Fibroblast of lung (primary cell): ENCODE measurements at regions not wholly inside any gene's neighbourhood (a gene's known extent, or its start where the extent isn't known, plus 50 kb on each side); places are given as distances from the start of the nearest gene placed in this dataset.

ENCODE experiments used
- DNase-seq, 2 donors: peaks; one replicate each; pipeline versions ENCODE4 v3.0.0 to v3.0.0-alpha.2; 2010; ENCODE audit warnings: low read depth in 2 of 2
- H2AFZ ChIP-seq: 2 replicates; pipeline ENCODE4 v1.5.1; 2012; ENCODE audit warnings: low read length, control low read depth, inconsistent platforms
- H3K27ac ChIP-seq: 2 replicates; pipeline ENCODE4 v1.5.1; 2011; ENCODE audit warnings: low read length, control low read depth; ENCODE audit not compliant: insufficient read depth
- H3K27me3 ChIP-seq: 2 replicates; pipeline ENCODE4 v1.5.1; 2011; ENCODE audit warnings: mild to moderate bottlenecking, low read length; ENCODE audit not compliant: control insufficient read depth, insufficient read depth
- H3K36me3 ChIP-seq: 2 replicates; pipeline ENCODE4 v1.5.1; 2011; ENCODE audit warnings: low read length; ENCODE audit not compliant: control insufficient read depth, insufficient read depth
- H3K4me1 ChIP-seq: 2 replicates; pipeline ENCODE4 v1.5.1; 2011; ENCODE audit warnings: low read length; ENCODE audit not compliant: control insufficient read depth, insufficient read depth; ENCODE audit errors: extremely low read depth
- H3K4me2 ChIP-seq: 2 replicates; pipeline ENCODE4 v1.5.1; 2011; ENCODE audit warnings: low read length, control low read depth; ENCODE audit not compliant: insufficient read depth; ENCODE audit errors: extremely low read depth
- H3K4me3 ChIP-seq, 4 experiments: fragments of 200-600 bp in 1 of 4; sonication (generic) in 1 of 4; replicated peaks in 1 of 4; 2 replicates each; pipeline ENCODE4 v1.5.1; 2011 to 2016; ENCODE audit warnings: low read length in 4 of 4, low read depth in 3 of 4, mild to moderate bottlenecking in 3 of 4, control low read depth in 2 of 4, inconsistent platforms in 1 of 4, mixed read lengths in 1 of 4; ENCODE audit not compliant: insufficient read depth in 1 of 4; ENCODE audit errors: control extremely low read depth in 1 of 4
- H3K79me2 ChIP-seq: 2 replicates; pipeline ENCODE4 v1.5.1; 2012; ENCODE audit warnings: mild to moderate bottlenecking, low read length, inconsistent platforms; ENCODE audit not compliant: control insufficient read depth, insufficient read depth
- H3K9ac ChIP-seq: 2 replicates; pipeline ENCODE4 v1.5.1; 2011; ENCODE audit warnings: mild to moderate bottlenecking, low read length, control low read depth; ENCODE audit not compliant: insufficient read depth
- H3K9me3 ChIP-seq: 2 replicates; pipeline ENCODE4 v1.5.1; 2012; ENCODE audit warnings: low read depth, low read length; ENCODE audit not compliant: control insufficient read depth, insufficient read depth
- H4K20me1 ChIP-seq: 2 replicates; pipeline ENCODE4 v1.5.1; 2011; ENCODE audit warnings: low read length; ENCODE audit not compliant: control insufficient read depth, insufficient read depth; ENCODE audit errors: extremely low read depth
- CTCF ChIP-seq, 2 donors: IDR thresholded peaks in 1 of 2; conservative IDR thresholded peaks in 1 of 2; 1 replicate in 1 of 2; 2 replicates in 1 of 2; pipeline ENCODE4 v1.5.1; 2011 to 2012; ENCODE audit warnings: low read length in 2 of 2, control low read depth in 1 of 2, inconsistent platforms in 1 of 2, low read depth in 1 of 2, mild to moderate bottlenecking in 1 of 2
- EZH2 ChIP-seq: IDR thresholded peaks from 2 replicates; pipeline ENCODE4 v1.5.1; 2012; ENCODE audit warnings: low read length, control low read depth, mild to moderate bottlenecking; ENCODE audit errors: missing control alignments

DNA sequence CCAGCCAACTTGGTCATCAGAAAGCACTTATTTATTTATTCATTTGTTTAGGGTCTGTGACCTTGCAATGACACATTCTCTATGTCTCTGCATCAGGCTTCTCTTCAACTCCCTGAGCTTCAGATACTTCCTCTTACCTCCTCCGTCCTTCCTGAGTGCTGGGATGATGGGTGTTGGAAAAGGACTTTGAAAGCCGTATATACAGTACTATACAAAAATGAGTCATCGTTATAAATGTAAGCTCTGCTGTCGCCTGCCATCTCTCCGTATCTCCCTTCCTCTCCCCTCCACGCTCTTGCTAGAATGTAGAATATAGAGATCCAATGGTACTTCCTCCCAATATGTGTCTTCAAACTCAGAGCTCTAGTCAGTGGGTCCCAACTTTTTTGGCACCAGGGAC is 91.9 kb upstream of the SALL4 start:
- TF ChIP-seq CTCF (conservative IDR thresholded peaks at IDR 0.05 in 1 of 2, IDR thresholded peaks at IDR 0.05 in 1 of 2; ENCODE audit: low read depth in 1 of 2, low read length in 2 of 2) (no peak), EZH2 (no peak)
- Histone ChIP-seq H3K27ac (no peak overlapping the region), H3K4me3 (no peak overlapping the region), H3K27me3 (no peaks in the 10 kb centered on the region), H3K79me2 (no peaks in the 10 kb centered on the region), H3K4me1 (no peaks in the 10 kb centered on the region), H4K20me1 (no peaks in the 10 kb centered on the region), H3K9me3 (no peaks in the 10 kb centered on the region), H3K4me2 (no peak overlapping the region), H2AFZ (no peak overlapping the region), H3K36me3 (no peaks in the 10 kb centered on the region), H3K9ac (no peak overlapping the region)
- DNase-seq, result no peak

- Histone ChIP-seq H3K9ac (no peak overlapping the region), H3K9me3 (no peaks in the 10 kb centered on the region), H3K4me3 (no peak overlapping the region), H3K36me3 (no peaks in the 10 kb centered on the region), H3K27me3 (no peaks in the 10 kb centered on the region), H4K20me1 (no peaks in the 10 kb centered on the region), H3K4me1 (no peaks in the 10 kb centered on the region), H2AFZ (no peak overlapping the region), H3K79me2 (no peaks in the 10 kb centered on the region), H3K27ac (no peak overlapping the region), H3K4me2 (no peak overlapping the region)
- DNase-seq, result no peak
- TF ChIP-seq EZH2 (no peak), CTCF (conservative IDR thresholded peaks at IDR 0.05 in 1 of 2, IDR thresholded peaks at IDR 0.05 in 1 of 2; ENCODE audit: low read depth in 1 of 2, low read length in 2 of 2) (no peak)
Observed at GRCh38 chr20:51893723-51894122, 91.4 kb upstream of the SALL4 start.

- no peak for TF ChIP-seq CTCF (conservative IDR thresholded peaks at IDR 0.05 in 1 of 2, IDR thresholded peaks at IDR 0.05 in 1 of 2; ENCODE audit: low read depth in 1 of 2, low read length in 2 of 2)
- no peak for DNase-seq
- no peaks in the 10 kb centered on the region for H3K9me3 ChIP-seq
- H3K27me3 ChIP-seq, result no peaks in the 10 kb centered on the region
- H3K4me3 ChIP-seq, result no peak overlapping the region
- H3K36me3 ChIP-seq, result no peaks in the 10 kb centered on the region
- H4K20me1 ChIP-seq, result no peaks in the 10 kb centered on the region
- no peaks in the 10 kb centered on the region for H3K4me1 ChIP-seq
- H3K79me2 ChIP-seq, result no peaks in the 10 kb centered on the region
- no peak overlapping the region for H3K27ac ChIP-seq
- H2AFZ ChIP-seq, result no peak overlapping the region
- no peak overlapping the region for H3K4me2 ChIP-seq
- H3K9ac ChIP-seq, result no peak overlapping the region
Observed at GRCh38 chr20:51890003-51890402, 87.7 kb upstream of the SALL4 start.
